ENCODE measurements at regions not wholly inside any gene's neighbourhood (a gene's known extent, or its start where the extent isn't known, plus 50 kb on each side); places are given as distances from the start of the nearest gene placed in this dataset.

- no peaks in the 10 kb centered on the region for H3K9me3 Mint-ChIP-seq (ENCODE audit: unreplicated experiment)
- H3K27me3 Mint-ChIP-seq (ENCODE audit: unreplicated experiment), result peaks cover 4% of the 10 kb centered on the region
- H3K4me3 Mint-ChIP-seq (ENCODE audit: unreplicated experiment), result no peak overlapping the region
- H3K27ac Mint-ChIP-seq (ENCODE audit: unreplicated experiment), result no peak overlapping the region
- H3K4me1 Mint-ChIP-seq (ENCODE audit: low read depth, unreplicated experiment), result peaks cover 2% of the 10 kb centered on the region
- DNase-seq, result no peak
- H3K36me3 Mint-ChIP-seq (ENCODE audit: unreplicated experiment), result no peaks in the 10 kb centered on the region
- TF ChIP-seq CTCF (IDR thresholded peaks at IDR 0.05; ENCODE audit: partially characterized antibody, unreplicated experiment), result no peak
Measured at GRCh38 chr17:73795730-73796129, 151.5 kb upstream of the SDK2 start.

GRCh38 chr17:73797594-73798110, 153.4 kb upstream of the SDK2 start:
- DNase-seq, result no peak
- H3K27me3 Mint-ChIP-seq (ENCODE audit: unreplicated experiment), result peaks cover 4% of the 10 kb centered on the region
- H3K36me3 Mint-ChIP-seq (ENCODE audit: unreplicated experiment), result no peaks in the 10 kb centered on the region
- H3K9me3 Mint-ChIP-seq (ENCODE audit: unreplicated experiment), result peaks cover 1% of the 10 kb centered on the region
- H3K4me3 Mint-ChIP-seq (ENCODE audit: unreplicated experiment), result no peak overlapping the region
- no peak overlapping the region for H3K27ac Mint-ChIP-seq (ENCODE audit: unreplicated experiment)
- no peak for TF ChIP-seq CTCF (IDR thresholded peaks at IDR 0.05; ENCODE audit: partially characterized antibody, unreplicated experiment)
- H3K4me1 Mint-ChIP-seq (ENCODE audit: low read depth, unreplicated experiment), result no peaks in the 10 kb centered on the region

- TF ChIP-seq CTCF (IDR thresholded peaks at IDR 0.05; ENCODE audit: partially characterized antibody, unreplicated experiment), result no peak
- no peaks in the 10 kb centered on the region for H3K36me3 Mint-ChIP-seq (ENCODE audit: unreplicated experiment)
- no peak overlapping the region for H3K27ac Mint-ChIP-seq (ENCODE audit: unreplicated experiment)
- no peaks in the 10 kb centered on the region for H3K4me1 Mint-ChIP-seq (ENCODE audit: low read depth, unreplicated experiment)
- no peak for DNase-seq
- H3K4me3 Mint-ChIP-seq (ENCODE audit: unreplicated experiment), result no peak overlapping the region
- peaks cover 1% of the 10 kb centered on the region for H3K9me3 Mint-ChIP-seq (ENCODE audit: unreplicated experiment)
- H3K27me3 Mint-ChIP-seq (ENCODE audit: unreplicated experiment), result peaks cover 4% of the 10 kb centered on the region
Measured at GRCh38 chr17:73798111-73798748, 154.0 kb upstream of the SDK2 start.

GRCh38 chr17:73799096-73799495, 154.9 kb upstream of the SDK2 start:
- peaks cover 1% of the 10 kb centered on the region for H3K9me3 Mint-ChIP-seq (ENCODE audit: unreplicated experiment)
- H3K4me3 Mint-ChIP-seq (ENCODE audit: unreplicated experiment), result no peak overlapping the region
- no peak for TF ChIP-seq CTCF (IDR thresholded peaks at IDR 0.05; ENCODE audit: partially characterized antibody, unreplicated experiment)
- no peak for DNase-seq
- peaks cover 4% of the 10 kb centered on the region for H3K27me3 Mint-ChIP-seq (ENCODE audit: unreplicated experiment)
- H3K27ac Mint-ChIP-seq (ENCODE audit: unreplicated experiment), result no peak overlapping the region
- H3K4me1 Mint-ChIP-seq (ENCODE audit: low read depth, unreplicated experiment), result no peaks in the 10 kb centered on the region
- H3K36me3 Mint-ChIP-seq (ENCODE audit: unreplicated experiment), result no peaks in the 10 kb centered on the region

GRCh38 chr17:73799781-73800627, 155.8 kb upstream of the SDK2 start:
- peaks cover 1% of the 10 kb centered on the region for H3K9me3 Mint-ChIP-seq (ENCODE audit: unreplicated experiment)
- no peak for TF ChIP-seq CTCF (IDR thresholded peaks at IDR 0.05; ENCODE audit: partially characterized antibody, unreplicated experiment)
- H3K4me3 Mint-ChIP-seq (ENCODE audit: unreplicated experiment), result no peak overlapping the region
- no peaks in the 10 kb centered on the region for H3K4me1 Mint-ChIP-seq (ENCODE audit: low read depth, unreplicated experiment)
- no peaks in the 10 kb centered on the region for H3K36me3 Mint-ChIP-seq (ENCODE audit: unreplicated experiment)
- no peak overlapping the region for H3K27ac Mint-ChIP-seq (ENCODE audit: unreplicated experiment)
- DNase-seq, result no peak
- peaks cover 4% of the 10 kb centered on the region for H3K27me3 Mint-ChIP-seq (ENCODE audit: unreplicated experiment)

All from glutamatergic neuron (in vitro differentiated cells).